AG04450 (cell line): ENCODE measurements at regions not wholly inside any gene's neighbourhood (a gene's known extent, or its start where the extent isn't known, plus 50 kb on each side); places are given as distances from the start of the nearest gene placed in this dataset.

Source experiments
- CTCF ChIA-PET: fragments of 300-600, 350-600 bp; formaldehyde crosslinking; extraction: SDS; loops from one replicate; lab custom pipeline; 2022; ENCODE audit warnings: antibody characterized with exemption, inconsistent platforms; lab: Charles Lee
- POLR2A ChIA-PET: fragments of 350-600 bp; formaldehyde crosslinking; extraction: SDS; loops from one replicate; lab custom pipeline; 2021; ENCODE audit warnings: antibody characterized with exemption, inconsistent platforms; lab: Yijun Ruan, JAX
- DNase-seq: peaks from one replicate; pipeline ENCODE4 v3.0.0-alpha.2; 2011; ENCODE audit warnings: low read depth, low spot score
- H3K27ac ChIP-seq: one replicate; pipeline ENCODE4 v1.5.1; 2012; ENCODE audit warnings: low read depth, low read length, control low read depth
- H3K27me3 ChIP-seq: one replicate; pipeline ENCODE4 v1.6.0; 2012; ENCODE audit warnings: low read length; ENCODE audit not compliant: control insufficient read depth, insufficient read depth
- H3K4me3 ChIP-seq: 2 replicates; pipeline ENCODE4 v1.5.1; 2011; ENCODE audit warnings: mild to moderate bottlenecking, low read depth, low read length, control low read depth
- H3K9me3 ChIP-seq: 2 replicates; pipeline ENCODE4 v1.5.1; 2012; ENCODE audit warnings: low read length; ENCODE audit not compliant: control insufficient read depth, insufficient read depth
- TF ChIP-seq, protein P1 (sequence below): IDR thresholded peaks from 2 replicates; pipeline ENCODE4 v1.5.1; 2011; ENCODE audit warnings: low read depth, low read length, control low read depth, inconsistent platforms

DNA sequence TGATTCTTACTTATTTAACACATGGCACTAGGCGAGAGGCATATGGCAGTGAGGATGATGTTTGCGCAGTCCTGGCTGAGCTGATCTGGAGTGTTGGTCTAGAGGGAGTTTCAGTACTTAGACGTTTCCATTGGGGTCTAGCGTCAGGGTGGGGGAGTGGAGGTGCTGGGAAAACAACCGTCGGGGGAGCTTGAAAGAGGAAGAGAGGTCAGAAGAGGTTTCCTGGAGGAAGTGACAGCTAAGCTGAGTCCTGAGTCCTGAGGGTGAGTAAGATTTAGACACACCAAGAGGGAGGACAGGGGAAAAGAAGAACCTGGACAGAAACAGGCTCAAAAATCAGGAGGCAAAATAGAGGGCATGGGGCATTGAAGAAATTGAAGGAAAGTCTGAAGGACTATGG is 81.4 kb downstream of the ALOX5AP start:
- Histone ChIP-seq H3K27me3 (no peaks in the 10 kb centered on the region), H3K9me3 (no peaks in the 10 kb centered on the region), H3K4me3 (no peak overlapping the region), H3K27ac (no peak overlapping the region)
- no peak for DNase-seq
- TF ChIP-seq, protein P1, sequence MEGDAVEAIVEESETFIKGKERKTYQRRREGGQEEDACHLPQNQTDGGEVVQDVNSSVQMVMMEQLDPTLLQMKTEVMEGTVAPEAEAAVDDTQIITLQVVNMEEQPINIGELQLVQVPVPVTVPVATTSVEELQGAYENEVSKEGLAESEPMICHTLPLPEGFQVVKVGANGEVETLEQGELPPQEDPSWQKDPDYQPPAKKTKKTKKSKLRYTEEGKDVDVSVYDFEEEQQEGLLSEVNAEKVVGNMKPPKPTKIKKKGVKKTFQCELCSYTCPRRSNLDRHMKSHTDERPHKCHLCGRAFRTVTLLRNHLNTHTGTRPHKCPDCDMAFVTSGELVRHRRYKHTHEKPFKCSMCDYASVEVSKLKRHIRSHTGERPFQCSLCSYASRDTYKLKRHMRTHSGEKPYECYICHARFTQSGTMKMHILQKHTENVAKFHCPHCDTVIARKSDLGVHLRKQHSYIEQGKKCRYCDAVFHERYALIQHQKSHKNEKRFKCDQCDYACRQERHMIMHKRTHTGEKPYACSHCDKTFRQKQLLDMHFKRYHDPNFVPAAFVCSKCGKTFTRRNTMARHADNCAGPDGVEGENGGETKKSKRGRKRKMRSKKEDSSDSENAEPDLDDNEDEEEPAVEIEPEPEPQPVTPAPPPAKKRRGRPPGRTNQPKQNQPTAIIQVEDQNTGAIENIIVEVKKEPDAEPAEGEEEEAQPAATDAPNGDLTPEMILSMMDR: no peak
- CTCF ChIA-PET: interaction anchor here (0.9 kb wide), 1 partner anchor 228 kb away, joined by 3 read pairs; no protein-coding TSS in a partner anchor
- POLR2A ChIA-PET: no interaction called here

DNA sequence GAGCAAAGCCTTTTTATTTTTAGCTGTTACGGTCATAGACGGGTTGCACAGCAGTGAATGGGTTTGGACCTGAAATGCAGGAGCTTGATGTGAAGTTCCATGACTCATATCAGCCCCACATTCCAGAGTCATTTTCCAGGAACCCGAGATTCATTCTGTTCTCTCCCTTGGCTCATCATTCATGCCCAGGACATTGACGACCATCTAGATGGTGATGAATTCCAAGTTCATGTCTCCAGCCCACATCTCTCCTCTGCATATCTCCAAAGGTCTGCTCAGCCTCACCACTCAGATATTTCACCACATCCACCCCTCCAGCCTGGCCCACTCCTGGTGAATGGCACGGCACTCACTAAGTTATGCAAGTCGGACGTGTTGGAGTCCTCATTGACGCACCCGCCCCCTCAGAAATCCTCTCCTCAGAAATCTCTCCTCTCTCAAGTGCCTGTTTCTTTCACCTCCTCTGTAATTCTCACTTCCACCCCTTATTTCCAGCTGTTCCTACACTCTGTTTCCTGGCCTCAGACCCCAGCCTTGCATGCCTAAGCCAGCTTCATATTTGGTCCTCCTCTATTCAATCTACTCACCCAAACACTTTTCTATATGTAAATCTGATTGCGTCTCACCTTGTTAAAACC is 83.1 kb downstream of the ALOX5AP start:
- no peak overlapping the region for H3K27ac ChIP-seq
- TF ChIP-seq, protein P1: no peak
- CTCF ChIA-PET: no interaction called here
- H3K9me3 ChIP-seq: no peaks in the 10 kb centered on the region
- H3K4me3 ChIP-seq: no peak overlapping the region
- no peak for DNase-seq
- H3K27me3 ChIP-seq: no peaks in the 10 kb centered on the region
- POLR2A ChIA-PET: no interaction called here

DNA sequence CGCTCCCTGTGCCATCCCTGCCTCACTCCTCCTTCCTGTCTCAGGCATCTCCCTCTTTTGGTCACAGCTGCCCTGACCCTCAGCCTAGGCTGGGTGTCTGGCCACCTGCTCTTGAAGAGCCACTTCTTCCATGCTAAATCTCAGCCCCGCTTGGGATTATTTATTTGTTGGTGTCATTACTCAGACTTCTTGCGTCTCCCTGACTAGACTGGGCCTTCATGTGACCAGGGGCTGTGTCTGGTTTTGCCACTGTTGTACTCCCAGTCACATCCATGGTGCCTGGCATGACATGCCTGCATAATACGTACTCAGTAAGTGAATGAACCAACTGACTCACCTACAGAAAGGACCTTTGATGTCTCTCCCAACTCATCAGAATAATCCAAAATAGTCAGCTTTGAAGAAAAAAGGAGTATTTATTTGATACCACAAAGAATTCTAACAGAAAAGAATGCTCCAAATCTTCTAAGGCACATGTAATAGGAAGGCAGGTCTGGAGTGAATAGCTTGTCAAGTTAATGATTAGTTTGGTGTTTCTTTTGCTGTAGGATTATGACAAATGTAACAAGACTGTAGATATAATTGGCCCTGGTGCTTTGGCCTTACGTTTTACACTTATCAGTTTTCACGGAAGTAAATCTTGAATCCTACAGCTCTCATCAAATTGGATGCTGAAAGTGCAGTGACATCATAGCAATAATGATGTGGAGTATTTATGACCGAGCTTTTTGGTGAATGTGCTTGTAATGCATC is 84.0 kb downstream of the ALOX5AP start:
- H3K27me3 ChIP-seq: no peaks in the 10 kb centered on the region
- POLR2A ChIA-PET: no interaction called here
- TF ChIP-seq, protein P1: no peak
- DNase-seq: no peak
- CTCF ChIA-PET: interaction anchor here (1.1 kb wide), 1 partner anchor 225 kb away, joined by 4 read pairs; no protein-coding TSS in a partner anchor
- no peak overlapping the region for H3K27ac ChIP-seq
- no peak overlapping the region for H3K4me3 ChIP-seq
- no peaks in the 10 kb centered on the region for H3K9me3 ChIP-seq

DNA sequence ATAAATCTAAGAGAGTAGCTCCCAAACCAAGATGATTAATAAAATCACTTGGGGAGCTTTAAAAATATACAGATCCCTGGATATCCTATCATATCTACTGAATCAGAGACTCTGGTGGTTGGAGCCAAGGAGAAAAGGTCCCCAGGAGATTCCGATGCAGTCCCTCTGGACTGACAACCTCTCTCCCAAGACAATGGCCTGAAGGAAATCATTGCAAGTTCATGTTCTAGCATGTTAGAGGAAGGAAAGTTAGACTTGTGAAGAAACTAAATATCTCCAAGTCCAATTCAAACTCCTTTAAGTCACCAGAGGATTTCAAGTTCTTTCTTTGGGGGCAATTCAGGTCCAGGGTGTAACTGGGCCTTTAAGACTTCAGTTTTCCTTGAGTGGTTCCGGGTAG is 84.7 kb upstream of the MEDAG start:
- POLR2A ChIA-PET: no interaction called here
- no peak for DNase-seq

More for the DNA sequence above, 84.7 kb upstream of the MEDAG start:
- CTCF ChIA-PET: interaction anchor here (0.5 kb wide), 1 partner anchor 208 kb away, joined by 3 read pairs; no protein-coding TSS in a partner anchor
- Histone ChIP-seq H3K9me3 (no peaks in the 10 kb centered on the region), H3K27me3 (no peaks in the 10 kb centered on the region), H3K4me3 (no peak overlapping the region), H3K27ac (no peak overlapping the region)
- TF ChIP-seq, protein P1: no peak
